NCI-H748 (cell line): ENCODE measurements at regions not wholly inside any gene's neighbourhood (a gene's known extent, or its start where the extent isn't known, plus 50 kb on each side); places are given as distances from the start of the nearest gene placed in this dataset.
A peak's percentile ranks its signal among the peaks of the same experiment; 100 is the strongest.

Source experiments
- DNase-seq: peaks from one replicate; lab custom pipeline; 2025; ENCODE audit not compliant: unreplicated experiment; lab: John Stamatoyannopoulos, UW

- DNase-seq: peak; percentile 50
These were observed 120.1 kb upstream of the MAX start for GRCh38 chr14:65222440-65222858.

DNA sequence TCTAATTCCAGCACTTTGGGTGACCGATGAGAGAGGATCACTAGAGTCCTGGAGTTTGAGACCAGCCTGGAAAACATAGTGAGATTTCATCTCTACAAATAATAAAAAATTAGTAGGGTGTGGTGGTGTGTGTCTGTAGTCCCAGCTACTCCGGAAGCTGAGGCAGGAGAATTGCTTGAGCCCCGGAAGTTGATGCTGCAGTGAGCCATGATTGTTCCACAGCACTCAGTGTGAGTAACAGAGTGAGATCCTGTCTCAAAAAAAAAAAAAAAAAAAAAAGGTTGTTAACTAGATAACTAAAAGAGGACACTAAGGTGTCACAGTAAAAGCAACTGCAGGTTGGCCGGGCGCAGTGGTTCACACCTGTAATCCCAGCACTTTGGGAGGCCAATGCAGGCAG, 121.3 kb upstream of the MAX start:
- DNase-seq: no peak

DNA sequence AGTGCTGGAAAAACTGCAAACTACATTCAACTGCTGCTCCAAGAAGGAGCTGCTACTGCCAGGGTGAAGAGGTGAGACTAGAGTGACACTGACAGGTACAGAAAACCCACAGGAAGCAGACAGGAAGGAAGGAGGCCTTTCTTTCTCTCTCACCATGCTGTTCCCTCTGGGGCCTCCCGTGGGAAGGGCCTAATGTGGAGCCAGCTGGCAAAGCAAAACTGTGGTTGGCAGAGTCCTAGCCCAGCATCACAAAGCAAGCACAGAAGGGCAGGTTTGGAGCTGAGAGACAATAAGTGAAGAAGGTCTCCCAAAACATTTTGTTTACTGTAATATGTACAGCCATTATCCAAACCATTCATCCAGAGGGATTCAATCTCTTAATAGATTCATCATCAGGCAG, 122.5 kb upstream of the MAX start:
- no peak for DNase-seq

DNA sequence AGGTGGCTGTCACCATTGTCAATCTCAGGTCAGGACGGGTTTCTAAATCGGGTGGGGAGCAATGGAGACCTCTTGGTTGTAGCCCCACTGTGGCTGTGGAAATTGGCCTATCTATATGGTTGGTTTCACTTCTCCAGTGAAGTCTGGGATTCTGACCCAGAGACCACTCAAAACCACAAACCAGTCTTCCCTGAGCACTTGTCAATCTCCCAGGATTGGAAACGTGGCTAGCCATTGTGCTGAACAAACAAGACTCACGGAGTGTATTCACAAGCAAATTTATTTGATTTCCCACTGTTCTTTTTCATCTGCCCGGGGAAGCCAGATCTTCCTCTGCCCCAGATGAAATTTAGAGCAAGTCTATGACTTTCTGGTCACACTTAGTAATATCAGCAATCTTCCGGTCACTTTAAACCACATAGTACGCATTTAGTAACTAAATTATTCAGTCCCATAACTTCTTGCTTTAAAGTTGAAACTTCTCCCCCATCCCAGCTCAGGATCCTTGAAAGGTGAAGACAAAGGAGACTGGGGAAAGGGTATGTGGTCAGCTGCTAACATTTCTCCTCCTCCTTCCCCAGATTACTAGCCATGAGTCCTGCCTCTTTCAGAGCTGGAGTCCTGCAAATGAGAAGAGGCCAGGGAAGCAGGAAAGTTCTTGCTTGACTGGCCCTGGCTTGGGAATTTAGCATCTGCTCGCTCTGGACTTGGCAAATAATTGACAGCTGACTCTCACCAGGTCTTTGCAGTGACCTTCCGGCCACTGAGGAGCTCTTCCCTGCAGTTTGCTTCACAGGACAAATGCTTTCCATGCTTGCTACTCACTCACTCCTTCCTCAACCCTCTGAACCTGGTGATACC, 123.2 kb upstream of the MAX start:
- peak; percentile 38 for DNase-seq

GRCh38 chr14:65226824-65227604, 124.7 kb upstream of the MAX start:
- peak; percentile 93 for DNase-seq

DNA sequence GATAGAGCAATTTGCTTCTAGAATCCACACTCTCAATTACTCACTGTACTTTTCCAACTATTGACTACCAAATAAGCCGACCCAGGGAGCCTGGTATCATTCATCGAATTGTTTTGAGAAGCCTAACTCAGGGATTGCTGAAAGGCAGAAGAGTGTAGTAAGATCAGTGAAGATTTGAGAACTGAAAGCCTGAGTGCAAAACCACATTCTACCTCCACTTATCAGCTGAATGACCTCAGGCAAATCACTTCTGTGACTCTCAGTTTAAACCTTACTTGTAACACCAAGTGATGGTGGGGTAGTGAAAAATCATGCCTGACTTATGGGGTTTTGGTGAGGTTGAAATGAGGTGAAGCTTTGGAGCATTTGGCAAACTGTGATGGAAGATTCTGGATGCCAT, 126.1 kb upstream of the MAX start:
- DNase-seq: no peak

- DNase-seq: no peak
These were observed 126.8 kb upstream of the MAX start for GRCh38 chr14:65228956-65229747.

GRCh38 chr14:65229748-65230728, 127.7 kb upstream of the MAX start:
- peak; percentile 94 for DNase-seq

GRCh38 chr14:65231286-65231980, 129.1 kb upstream of the MAX start:
- no peak for DNase-seq

GRCh38 chr14:65234752-65235361, 132.5 kb upstream of the MAX start:
- no peak for DNase-seq

DNA sequence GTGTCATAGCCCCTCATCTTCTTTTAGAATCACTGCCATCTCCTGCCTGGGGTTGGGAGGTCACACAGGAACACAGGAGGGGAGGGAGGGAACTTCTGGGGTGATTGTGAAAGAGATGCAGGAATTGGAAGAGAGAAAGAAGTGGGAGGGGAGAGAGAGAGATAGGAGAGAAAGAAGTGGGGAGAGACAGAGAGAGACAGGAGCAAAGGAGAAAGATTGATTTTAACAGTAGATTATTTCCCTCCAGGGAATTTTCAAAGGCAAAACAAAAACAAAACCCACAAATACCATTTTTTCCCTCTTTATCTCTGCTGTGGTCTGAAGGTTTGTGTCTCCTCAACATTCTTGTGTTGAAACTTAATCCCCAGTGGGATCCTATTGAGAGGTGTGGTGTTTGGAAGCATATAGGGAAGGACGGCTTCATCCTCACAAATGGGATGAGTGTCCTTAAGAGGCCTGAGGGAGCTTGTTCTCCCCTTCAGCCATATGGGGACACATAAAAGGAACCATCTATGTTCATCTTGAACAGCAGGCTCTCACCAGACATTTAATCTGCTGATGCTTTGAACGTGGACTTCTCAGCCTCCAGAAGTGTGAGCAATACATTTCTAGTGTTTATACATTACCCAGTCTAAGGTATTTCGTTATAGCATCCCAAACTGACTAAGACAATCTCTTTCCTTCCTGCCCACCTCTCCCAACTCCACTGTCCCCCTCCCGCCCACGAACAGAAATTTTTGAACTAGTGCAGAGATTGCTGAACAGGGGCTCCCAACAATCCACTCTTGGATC, 134.9 kb upstream of the MAX start:
- DNase-seq: no peak

DNA sequence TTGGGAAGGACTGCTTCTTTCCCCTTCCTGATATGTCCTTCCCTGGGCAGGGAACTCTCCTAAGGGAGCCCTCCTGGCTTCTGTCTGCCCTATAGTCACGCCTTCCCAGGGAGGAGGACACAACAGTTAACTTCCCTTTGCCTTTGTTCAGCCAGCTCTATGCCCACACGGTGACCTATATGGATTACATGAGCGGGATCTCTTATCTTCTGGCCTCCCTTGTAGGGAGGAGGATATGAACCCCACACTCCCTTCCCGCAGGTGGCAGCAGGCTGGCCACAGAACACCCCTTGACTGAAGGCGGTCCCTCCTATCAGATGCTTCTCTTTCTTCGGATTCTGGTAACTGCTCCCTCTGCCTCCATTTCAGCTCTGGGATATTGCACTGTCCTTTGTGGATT, 135.6 kb upstream of the MAX start:
- no peak for DNase-seq

- DNase-seq: no peak
These were observed 136.1 kb upstream of the MAX start for GRCh38 chr14:65238456-65238855.

GRCh38 chr14:65239143-65239937, 137.0 kb upstream of the MAX start:
- DNase-seq: no peak

- no peak for DNase-seq
These were observed 137.6 kb upstream of the MAX start for GRCh38 chr14:65239938-65240296.

- no peak for DNase-seq
These were observed 138.9 kb upstream of the MAX start for GRCh38 chr14:65241125-65241752.

- DNase-seq: no peak
These were observed 140.4 kb upstream of the MAX start for GRCh38 chr14:65242732-65243134.
